ENCODE measurements at regions not wholly inside any gene's neighbourhood (a gene's known extent, or its start where the extent isn't known, plus 50 kb on each side); places are given as distances from the start of the nearest gene placed in this dataset.
"Not testable (repeated sequence)": the region's sequence is repeated elsewhere in the genome, so short reads cannot be mapped to it uniquely, and the experiment has no call there.

DNA sequence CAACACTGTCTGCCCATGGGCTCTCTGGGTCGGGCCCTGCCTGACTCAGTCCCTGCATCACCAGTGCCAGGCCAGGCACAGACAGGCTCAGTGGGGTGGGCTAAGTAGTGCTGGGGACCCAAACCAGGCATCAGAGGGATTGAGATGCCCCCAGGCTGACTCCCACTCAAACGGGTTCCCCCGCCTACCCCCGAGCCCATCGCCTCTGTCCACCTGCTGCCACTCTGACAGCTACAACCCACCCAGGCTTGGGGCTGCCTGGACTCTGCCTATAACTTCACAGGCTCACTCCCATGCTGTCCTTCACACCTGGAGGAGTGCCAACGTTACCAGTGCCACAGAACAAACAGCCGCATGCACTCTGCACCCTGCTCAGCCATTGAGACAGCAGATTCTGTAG lies 186.1 kb upstream of the FOXD4L5 start:
- TF ChIP-seq, protein P1, sequence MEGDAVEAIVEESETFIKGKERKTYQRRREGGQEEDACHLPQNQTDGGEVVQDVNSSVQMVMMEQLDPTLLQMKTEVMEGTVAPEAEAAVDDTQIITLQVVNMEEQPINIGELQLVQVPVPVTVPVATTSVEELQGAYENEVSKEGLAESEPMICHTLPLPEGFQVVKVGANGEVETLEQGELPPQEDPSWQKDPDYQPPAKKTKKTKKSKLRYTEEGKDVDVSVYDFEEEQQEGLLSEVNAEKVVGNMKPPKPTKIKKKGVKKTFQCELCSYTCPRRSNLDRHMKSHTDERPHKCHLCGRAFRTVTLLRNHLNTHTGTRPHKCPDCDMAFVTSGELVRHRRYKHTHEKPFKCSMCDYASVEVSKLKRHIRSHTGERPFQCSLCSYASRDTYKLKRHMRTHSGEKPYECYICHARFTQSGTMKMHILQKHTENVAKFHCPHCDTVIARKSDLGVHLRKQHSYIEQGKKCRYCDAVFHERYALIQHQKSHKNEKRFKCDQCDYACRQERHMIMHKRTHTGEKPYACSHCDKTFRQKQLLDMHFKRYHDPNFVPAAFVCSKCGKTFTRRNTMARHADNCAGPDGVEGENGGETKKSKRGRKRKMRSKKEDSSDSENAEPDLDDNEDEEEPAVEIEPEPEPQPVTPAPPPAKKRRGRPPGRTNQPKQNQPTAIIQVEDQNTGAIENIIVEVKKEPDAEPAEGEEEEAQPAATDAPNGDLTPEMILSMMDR (IDR thresholded peaks at IDR 0.05): not testable (repeated sequence)
- not testable (repeated sequence) for TF ChIP-seq EP300, POLR2A (IDR thresholded peaks at IDR 0.05)

Data from gastroesophageal sphincter (tissue), 3 donors.